ENCODE measurements at regions not wholly inside any gene's neighbourhood (a gene's known extent, or its start where the extent isn't known, plus 50 kb on each side); places are given as distances from the start of the nearest gene placed in this dataset.

DNA sequence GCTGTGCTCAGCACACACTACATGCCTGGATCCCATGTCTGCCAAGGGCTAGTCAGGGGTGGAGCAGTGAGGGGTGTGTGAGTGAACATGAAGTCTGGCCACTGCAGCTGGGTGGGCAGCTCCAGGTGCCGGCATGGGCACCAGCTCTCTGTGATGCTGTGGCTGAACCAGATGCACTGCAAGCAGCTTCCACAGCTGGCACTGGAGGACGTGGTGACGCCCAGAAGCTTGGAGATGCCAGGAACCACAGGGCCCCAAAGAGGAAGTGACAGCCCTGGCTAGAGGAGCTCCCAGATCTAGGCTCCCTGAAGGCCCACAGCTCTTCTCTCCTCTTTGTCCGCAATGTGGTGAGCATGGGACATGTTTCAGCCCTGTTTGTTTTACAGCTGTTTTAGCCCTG is 776.3 kb upstream of the POU3F3 start (continued):
- TF ChIP-seq, protein P1, sequence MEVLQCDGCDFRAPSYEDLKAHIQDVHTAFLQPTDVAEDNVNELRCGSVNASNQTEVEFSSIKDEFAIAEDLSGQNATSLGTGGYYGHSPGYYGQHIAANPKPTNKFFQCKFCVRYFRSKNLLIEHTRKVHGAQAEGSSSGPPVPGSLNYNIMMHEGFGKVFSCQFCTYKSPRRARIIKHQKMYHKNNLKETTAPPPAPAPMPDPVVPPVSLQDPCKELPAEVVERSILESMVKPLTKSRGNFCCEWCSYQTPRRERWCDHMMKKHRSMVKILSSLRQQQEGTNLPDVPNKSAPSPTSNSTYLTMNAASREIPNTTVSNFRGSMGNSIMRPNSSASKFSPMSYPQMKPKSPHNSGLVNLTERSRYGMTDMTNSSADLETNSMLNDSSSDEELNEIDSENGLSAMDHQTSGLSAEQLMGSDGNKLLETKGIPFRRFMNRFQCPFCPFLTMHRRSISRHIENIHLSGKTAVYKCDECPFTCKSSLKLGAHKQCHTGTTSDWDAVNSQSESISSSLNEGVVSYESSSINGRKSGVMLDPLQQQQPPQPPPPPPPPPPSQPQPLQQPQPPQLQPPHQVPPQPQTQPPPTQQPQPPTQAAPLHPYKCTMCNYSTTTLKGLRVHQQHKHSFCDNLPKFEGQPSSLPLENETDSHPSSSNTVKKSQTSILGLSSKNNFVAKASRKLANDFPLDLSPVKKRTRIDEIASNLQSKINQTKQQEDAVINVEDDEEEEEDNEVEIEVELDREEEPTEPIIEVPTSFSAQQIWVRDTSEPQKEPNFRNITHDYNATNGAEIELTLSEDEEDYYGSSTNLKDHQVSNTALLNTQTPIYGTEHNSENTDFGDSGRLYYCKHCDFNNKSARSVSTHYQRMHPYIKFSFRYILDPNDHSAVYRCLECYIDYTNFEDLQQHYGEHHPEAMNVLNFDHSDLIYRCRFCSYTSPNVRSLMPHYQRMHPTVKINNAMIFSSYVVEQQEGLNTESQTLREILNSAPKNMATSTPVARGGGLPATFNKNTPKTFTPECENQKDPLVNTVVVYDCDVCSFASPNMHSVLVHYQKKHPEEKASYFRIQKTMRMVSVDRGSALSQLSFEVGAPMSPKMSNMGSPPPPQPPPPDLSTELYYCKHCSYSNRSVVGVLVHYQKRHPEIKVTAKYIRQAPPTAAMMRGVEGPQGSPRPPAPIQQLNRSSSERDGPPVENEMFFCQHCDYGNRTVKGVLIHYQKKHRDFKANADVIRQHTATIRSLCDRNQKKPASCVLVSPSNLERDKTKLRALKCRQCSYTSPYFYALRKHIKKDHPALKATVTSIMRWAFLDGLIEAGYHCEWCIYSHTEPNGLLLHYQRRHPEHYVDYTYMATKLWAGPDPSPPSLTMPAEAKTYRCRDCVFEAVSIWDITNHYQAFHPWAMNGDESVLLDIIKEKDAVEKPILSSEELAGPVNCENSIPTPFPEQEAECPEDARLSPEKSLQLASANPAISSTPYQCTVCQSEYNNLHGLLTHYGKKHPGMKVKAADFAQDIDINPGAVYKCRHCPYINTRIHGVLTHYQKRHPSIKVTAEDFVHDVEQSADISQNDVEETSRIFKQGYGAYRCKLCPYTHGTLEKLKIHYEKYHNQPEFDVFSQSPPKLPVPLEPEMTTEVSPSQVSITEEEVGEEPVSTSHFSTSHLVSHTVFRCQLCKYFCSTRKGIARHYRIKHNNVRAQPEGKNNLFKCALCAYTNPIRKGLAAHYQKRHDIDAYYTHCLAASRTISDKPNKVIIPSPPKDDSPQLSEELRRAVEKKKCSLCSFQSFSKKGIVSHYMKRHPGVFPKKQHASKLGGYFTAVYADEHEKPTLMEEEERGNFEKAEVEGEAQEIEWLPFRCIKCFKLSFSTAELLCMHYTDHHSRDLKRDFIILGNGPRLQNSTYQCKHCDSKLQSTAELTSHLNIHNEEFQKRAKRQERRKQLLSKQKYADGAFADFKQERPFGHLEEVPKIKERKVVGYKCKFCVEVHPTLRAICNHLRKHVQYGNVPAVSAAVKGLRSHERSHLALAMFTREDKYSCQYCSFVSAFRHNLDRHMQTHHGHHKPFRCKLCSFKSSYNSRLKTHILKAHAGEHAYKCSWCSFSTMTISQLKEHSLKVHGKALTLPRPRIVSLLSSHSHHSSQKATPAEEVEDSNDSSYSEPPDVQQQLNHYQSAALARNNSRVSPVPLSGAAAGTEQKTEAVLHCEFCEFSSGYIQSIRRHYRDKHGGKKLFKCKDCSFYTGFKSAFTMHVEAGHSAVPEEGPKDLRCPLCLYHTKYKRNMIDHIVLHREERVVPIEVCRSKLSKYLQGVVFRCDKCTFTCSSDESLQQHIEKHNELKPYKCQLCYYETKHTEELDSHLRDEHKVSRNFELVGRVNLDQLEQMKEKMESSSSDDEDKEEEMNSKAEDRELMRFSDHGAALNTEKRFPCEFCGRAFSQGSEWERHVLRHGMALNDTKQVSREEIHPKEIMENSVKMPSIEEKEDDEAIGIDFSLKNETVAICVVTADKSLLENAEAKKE (CRISPR knock-in tag; IDR thresholded peaks at IDR 0.05) = no peak
- TF ChIP-seq CREB1 (CRISPR knock-in tag; IDR thresholded peaks at IDR 0.05; ENCODE audit: low read depth) (no peak), JUNB (IDR thresholded peaks at IDR 0.05; ENCODE audit: unreplicated experiment) (no peak), POLR2AphosphoS5 (IDR thresholded peaks at IDR 0.05; ENCODE audit: low read depth) (no peak), ZNF331 (CRISPR knock-in tag; IDR thresholded peaks at IDR 0.05; ENCODE audit: low read depth) (no peak), EZH2 (IDR thresholded peaks at IDR 0.05; ENCODE audit: low read depth, unreplicated experiment) (no peak), STAT1 (IDR thresholded peaks at IDR 0.05; ENCODE audit: unreplicated experiment) (no peak)

DNA sequence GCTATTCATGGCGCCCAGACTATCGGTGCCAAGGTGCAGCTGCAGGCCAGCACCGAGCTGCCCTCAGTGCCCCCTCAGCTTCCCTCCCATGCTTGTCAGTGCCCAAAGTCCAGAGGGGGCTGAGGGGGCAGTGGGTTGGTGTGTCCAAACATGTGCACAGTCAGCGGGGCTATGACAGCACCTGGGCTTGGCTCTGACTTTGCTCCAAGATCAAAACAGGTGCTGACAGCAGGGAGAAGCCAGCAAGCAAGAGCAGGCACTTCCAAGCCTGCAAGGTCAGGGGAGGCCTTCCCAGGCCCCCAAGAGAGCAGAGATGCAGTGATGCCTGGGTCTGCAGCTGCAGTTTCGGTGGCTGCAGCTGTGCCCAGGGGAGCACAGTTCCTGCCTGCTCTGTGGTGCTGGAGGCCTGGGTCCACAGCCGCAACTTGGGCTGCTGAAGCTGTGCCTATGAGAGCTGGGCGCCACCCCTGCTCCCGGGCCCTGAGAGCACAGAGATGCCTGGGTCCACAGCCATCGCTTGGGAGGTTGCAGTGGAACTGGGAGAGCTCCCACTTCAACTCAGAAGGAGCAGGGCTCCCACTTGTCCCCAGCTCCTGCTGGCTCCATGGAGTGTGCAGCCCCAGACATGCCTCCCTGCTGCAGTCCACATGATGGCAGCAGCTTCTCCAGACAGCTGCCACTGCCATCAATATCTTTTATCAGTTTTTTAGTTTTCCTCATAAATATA is 775.3 kb upstream of the POU3F3 start:
- Mint-ChIP-seq H3K27ac (no peak overlapping the region), H3K27me3 (ENCODE audit: insufficient read depth, low read depth, poor library complexity) (no peaks in the 10 kb centered on the region), H3K4me3 (no peak overlapping the region), H3K9me3 (peaks cover 11% of the 10 kb centered on the region), H3K4me1 (peaks cover 9% of the 10 kb centered on the region), H3K36me3 (ENCODE audit: low read depth) (peaks cover 8% of the 10 kb centered on the region; the same call in 2 of the 3 replicates)
- H3K36me3 ChIP-seq (ENCODE audit: insufficient read depth) = no peaks in the 10 kb centered on the region
- H3K4me3 ChIP-seq = no peak overlapping the region
- no peaks in the 10 kb centered on the region for H3K9me2 ChIP-seq (ENCODE audit: insufficient read depth)
- no peak overlapping the region for H3K4me2 ChIP-seq
- no peak overlapping the region for H3K27ac ChIP-seq (ENCODE audit: low read depth)
- no peaks in the 10 kb centered on the region for H3K79me2 ChIP-seq (replicated peaks; ENCODE audit: insufficient read depth)
- H3K4me1 ChIP-seq (ENCODE audit: insufficient read depth) = peaks cover 6% of the 10 kb centered on the region
- no peaks in the 10 kb centered on the region for H3F3A ChIP-seq (replicated peaks; ENCODE audit: low read depth)
- 0 out of 2 replicates have a peak overlapping the region, but pooled peaks have one; percentile 15 for H2AFZ ChIP-seq
- H4K20me1 ChIP-seq (replicated peaks; ENCODE audit: insufficient read depth) = no peaks in the 10 kb centered on the region
- no peaks in the 10 kb centered on the region for H3K27me3 ChIP-seq (ENCODE audit: insufficient read depth)
- peak; percentile 18 for DNase-seq (ENCODE audit: low spot score)
- ATAC-seq = peak; percentile 57
- TF ChIP-seq JUNB (IDR thresholded peaks at IDR 0.05; ENCODE audit: unreplicated experiment) = no peak
- TF ChIP-seq, protein P1 (CRISPR knock-in tag; IDR thresholded peaks at IDR 0.05) = no peak
- TF ChIP-seq CREB1 (CRISPR knock-in tag; IDR thresholded peaks at IDR 0.05; ENCODE audit: low read depth) = no peak
- no peak for TF ChIP-seq EZH2 (IDR thresholded peaks at IDR 0.05; ENCODE audit: low read depth, unreplicated experiment)
